ENCODE measurements at regions not wholly inside any gene's neighbourhood (a gene's known extent, or its start where the extent isn't known, plus 50 kb on each side); places are given as distances from the start of the nearest gene placed in this dataset.
"Not testable (repeated sequence)": the region's sequence is repeated elsewhere in the genome, so short reads cannot be mapped to it uniquely, and the experiment has no call there.

DNA sequence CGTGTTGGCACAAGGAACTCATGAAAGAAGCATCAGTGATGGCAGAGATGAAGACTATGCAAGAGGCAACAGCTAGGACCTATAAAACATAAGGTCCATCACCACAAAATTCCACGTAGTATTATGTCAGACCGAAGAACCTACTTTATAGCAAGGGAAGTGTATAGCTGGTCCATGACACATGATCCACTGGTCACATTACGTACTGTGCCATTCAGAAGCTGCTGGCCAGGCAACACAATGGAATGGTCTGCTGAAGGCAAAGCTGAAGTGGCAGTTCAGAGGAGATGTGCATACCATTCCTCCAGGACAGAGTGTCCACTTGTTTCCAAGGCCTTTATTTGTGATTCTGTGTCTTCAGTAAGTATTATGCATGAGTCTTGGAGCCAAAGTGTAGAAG, 215.5 kb upstream of the UGT8 start:
- no peak for DNase-seq

GRCh38 chr4:114383721-114384120, 214.9 kb upstream of the UGT8 start:
- DNase-seq: no peak

DNA sequence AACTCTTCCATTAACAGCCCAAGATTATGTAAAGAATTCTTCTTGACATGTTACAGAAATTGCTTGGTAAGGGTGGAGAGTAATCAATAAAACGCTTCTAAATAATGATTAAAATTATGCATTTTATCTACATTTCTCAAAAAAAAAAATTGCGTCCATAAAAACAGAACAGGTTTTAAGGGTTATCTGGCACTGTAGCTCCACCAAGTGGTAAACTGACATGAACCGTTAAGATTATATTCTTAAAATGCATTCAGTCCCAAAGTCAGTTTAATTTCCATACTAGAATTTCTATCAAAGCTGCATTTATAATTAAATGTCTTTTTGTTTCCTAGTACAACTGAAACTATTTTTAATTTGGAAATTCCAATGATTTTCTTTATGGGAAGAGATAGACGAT, 214.0 kb upstream of the UGT8 start:
- DNase-seq: peak; percentile 62

DNA sequence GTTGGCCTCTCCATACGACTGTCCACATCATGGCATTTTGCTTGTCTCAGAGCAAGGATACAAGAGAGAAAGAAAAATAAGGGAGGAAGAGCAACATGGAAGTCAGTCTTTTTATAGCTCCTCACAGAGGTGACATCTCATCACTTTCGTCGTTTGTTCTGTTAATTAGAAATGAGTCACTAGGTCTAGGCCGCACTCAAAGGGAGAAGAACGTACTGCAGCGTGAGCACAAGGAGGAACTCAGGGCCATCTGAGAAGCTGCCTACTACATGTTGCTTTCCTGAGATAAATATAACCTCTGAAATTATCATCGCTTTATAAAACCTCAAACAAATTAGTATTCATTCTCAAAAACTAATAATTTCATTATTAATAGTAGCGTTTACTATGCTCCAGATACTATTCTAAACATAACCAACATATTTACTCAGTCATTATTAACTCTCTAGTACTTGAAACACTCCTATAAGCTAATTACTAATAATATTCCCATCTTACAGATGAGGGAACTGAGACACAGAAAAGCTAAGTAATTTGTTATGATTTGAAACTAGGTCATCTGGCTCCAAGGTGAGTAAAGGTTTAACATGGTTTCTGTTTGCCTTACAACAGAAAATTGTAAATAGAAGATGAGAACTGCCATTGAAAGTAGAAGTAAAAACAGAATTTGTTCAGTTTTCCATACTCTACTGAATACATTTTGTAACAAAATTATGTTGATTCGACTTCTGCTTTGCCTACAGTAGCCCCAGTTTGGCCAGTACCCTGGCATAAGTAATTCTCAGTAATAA, 213.2 kb upstream of the UGT8 start:
- DNase-seq: no peak

- peak; percentile 14 for DNase-seq
These were observed 211.9 kb upstream of the UGT8 start for GRCh38 chr4:114386637-114387233.

- no peak for DNase-seq
These were observed 209.4 kb upstream of the UGT8 start for GRCh38 chr4:114389070-114389685.

- no peak for DNase-seq
These were observed 205.1 kb upstream of the UGT8 start for GRCh38 chr4:114393295-114394038.

GRCh38 chr4:114396808-114397207, 201.8 kb upstream of the UGT8 start:
- DNase-seq: no peak

- DNase-seq: no peak
These were observed 200.2 kb upstream of the UGT8 start for GRCh38 chr4:114398410-114398809.

GRCh38 chr4:114399105-114399504, 199.5 kb upstream of the UGT8 start:
- no peak for DNase-seq

GRCh38 chr4:114400531-114400930, 198.1 kb upstream of the UGT8 start:
- no peak for DNase-seq

- DNase-seq: no peak
These were observed 197.1 kb upstream of the UGT8 start for GRCh38 chr4:114401483-114401882.

DNA sequence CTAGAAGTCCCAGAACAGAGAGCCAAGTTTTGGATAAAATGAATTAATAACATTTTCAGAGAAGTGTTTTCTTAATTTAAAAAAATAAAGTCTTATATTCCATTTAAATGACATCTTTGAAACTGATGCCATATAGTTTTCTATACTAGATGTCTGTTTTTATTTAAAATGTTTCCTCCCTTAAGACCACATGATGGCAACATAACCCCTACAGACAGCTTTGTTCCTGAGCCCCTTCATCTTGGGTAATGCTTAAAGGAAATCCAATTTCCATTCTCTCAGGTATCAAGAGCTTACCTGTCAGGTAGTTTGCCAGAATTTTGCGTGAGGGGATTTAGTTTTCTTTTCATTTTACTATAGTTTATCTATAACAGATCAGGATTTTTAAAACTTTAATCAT, 181.4 kb upstream of the UGT8 start:
- DNase-seq: no peak

DNA sequence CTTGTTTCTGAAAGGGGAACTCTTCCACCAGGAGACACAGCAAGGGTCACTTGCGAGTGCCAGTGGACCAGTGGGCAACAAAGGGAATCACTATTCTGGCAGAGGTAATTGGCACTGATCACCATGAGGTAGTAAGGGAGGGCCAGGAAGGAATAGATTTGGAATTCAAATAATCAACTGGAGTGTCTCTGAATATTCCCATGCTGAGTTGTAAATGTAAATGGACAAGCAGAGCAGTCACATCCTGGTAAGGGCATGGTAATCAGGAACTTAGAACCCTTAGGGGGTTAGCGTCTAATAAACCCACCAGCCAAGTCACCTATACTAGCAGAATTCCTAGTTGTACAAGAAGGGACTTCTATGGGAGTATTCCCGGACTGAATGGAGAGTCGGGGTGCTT, 178.5 kb upstream of the UGT8 start:
- DNase-seq: no peak

GRCh38 chr4:114423582-114423981, 175.0 kb upstream of the UGT8 start:
- no peak for DNase-seq

DNA sequence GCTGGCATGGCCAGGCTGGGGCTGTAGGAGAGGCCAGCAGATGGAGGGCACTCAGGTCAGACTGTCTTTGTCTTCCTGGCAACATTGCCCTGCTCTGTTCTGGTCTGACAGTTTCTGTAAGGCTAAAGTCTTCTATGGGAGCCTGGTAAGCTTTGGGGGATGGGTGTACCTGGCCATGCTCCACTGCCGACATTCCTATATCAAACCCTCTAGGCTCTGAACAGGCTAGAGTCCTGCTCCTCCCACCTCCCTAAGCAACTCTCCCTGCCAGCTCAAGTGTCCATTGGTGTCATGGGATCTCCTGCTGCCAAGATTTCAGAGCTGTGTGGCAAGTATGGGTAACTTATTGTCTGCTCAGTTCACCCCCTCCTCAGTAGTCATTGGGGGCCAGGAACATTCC, 163.5 kb upstream of the UGT8 start:
- DNase-seq: no peak

- DNase-seq: no peak
These were observed 155.8 kb upstream of the UGT8 start for GRCh38 chr4:114442856-114443255.

DNA sequence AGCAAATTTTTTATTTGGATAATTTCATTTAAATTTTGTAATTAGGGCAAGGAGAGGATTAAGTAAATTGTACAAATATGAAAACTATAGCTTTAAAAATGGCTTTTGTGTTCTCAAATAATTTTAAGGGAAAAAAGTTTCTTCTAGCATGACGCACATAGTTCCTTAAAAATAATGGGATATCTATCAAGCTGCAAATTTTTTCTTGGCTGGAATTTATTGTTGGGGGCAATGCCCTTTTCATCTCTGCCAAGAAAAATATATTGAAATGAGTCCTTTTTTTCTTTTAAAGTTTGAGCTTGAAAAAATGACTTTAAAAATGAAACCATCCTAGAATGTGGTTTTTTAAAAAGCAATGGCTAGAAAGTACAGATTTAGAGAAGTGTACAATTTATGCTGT, 154.4 kb upstream of the UGT8 start:
- DNase-seq: no peak

DNA sequence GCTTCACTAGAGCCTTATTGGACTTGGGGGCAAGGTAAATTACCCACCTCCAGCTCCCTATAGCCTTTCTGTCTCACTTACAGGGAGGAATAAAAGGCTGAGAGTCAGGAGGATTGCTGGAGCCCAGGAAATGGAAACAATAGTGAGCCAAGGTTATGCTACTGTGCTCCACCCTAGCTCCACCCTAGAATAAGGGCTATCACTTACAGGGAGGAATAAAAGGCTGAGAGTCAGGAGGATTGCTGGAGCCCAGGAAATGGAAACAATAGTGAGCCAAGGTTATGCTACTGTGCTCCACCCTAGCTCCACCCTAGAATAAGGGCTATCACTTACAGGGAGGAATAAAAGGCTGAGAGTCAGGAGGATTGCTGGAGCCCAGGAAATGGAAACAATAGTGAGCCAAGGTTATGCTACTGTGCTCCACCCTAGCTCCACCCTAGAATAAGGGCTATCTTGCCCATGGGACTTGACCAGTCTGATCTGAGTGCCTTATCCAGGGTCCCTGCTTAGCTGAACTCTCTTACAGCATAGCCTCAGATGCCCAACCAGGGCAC, 150.6 kb upstream of the UGT8 start:
- DNase-seq: not testable (repeated sequence)

DNA sequence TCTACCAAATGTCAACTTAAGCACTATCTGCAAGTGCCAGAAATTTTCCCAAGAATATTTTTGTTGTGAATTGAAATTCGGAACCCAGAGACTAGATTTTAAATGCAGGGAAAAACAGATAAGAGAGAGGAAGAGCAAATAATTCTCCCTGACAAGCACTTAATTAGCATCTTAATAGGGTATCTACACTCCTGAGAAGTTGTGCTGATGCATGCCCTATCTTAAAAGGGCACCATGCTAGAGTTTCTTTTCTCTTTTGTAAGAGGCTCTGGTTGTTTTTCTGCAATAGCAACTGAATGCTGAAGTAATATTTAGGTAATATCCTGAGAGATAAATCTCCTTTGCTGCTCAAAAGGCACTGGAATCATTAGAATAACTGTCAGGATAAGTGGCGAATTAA, 139.9 kb upstream of the UGT8 start:
- no peak for DNase-seq

GRCh38 chr4:114464726-114465272, 133.8 kb upstream of the UGT8 start:
- no peak for DNase-seq

DNA sequence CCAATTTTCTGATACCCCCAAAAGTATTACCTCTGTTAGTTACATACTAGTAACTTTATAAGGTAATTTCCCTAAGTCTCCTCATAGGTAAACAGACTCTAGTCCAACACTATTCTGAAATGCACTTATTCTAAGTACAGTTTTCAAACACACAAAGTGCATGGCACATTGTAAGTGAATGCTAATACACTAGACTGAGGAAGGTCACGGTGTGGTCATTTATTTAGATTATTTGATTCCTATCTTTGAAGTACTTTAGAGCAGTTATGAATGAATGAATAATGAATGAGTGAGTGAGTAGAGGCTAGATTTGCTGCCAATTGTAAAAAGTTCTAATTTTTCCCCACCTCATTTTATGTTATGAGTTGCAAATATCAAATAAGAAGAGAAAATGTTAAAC, 132.8 kb upstream of the UGT8 start:
- DNase-seq: no peak

DNA sequence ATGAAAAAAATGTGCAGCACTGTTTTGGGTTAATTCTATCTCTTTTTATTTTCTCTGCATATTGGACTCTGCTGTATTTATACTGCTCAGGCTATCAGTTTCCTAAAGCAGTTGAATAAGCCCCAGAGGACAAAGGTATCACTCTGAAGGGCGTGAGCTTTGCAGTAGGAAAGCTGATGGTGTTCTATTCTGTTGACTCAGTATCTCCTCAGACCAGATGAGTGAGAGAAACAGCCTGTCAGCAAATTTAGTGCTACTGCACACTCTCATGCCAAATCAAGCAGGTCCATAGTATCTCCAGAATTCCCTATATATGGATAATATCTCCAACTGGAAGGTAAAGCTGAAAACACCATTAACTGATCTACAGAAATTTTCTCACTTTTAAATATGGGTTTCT, 132.3 kb upstream of the UGT8 start:
- no peak for DNase-seq
